GM13976 (cell line): ENCODE measurements at regions not wholly inside any gene's neighbourhood (a gene's known extent, or its start where the extent isn't known, plus 50 kb on each side); places are given as distances from the start of the nearest gene placed in this dataset.
A peak's percentile ranks its signal among the peaks of the same experiment; 100 is the strongest.

Experiments
- DNase-seq: peaks from one replicate; pipeline ENCODE4 v3.0.0; 2012; ENCODE audit warnings: low spot score
- CTCF ChIP-seq: IDR thresholded peaks from 2 replicates; pipeline ENCODE4 v1.5.1; 2012; ENCODE audit warnings: borderline replicate concordance, mild to moderate bottlenecking; ENCODE audit not compliant: insufficient read depth; ENCODE audit errors: extremely low read depth, missing control alignments, control extremely low read depth
- in situ Hi-C: fragments of 300-500 bp; cut with MboI; formaldehyde crosslinking; loops from one replicate; pipeline ENCODE4 v1.12.0; 2022; ENCODE audit warnings: low sequenced_read_pairs, mixed read lengths, inconsistent platforms; ENCODE audit not compliant: unreplicated experiment

- in situ Hi-C loops = no loop called here
- no peak for DNase-seq
- TF ChIP-seq CTCF = no peak
Observed at GRCh38 chr13:88908961-88909441, 1237.8 kb downstream of the SLITRK5 start.

- peak; percentile 29 for DNase-seq
- in situ Hi-C loops = no loop called here
- TF ChIP-seq CTCF = no peak
Observed at GRCh38 chr13:88919970-88920628, 1248.9 kb downstream of the SLITRK5 start.

- in situ Hi-C loops = no loop called here
- TF ChIP-seq CTCF = no peak
- DNase-seq = no peak
Observed at GRCh38 chr13:88925954-88926353, 1254.8 kb downstream of the SLITRK5 start.

GRCh38 chr13:88926890-88927502, 1255.8 kb downstream of the SLITRK5 start:
- TF ChIP-seq CTCF = no peak
- in situ Hi-C loops = no loop called here
- DNase-seq = no peak

- TF ChIP-seq CTCF = no peak
- no peak for DNase-seq
- in situ Hi-C loops = no loop called here
Observed at GRCh38 chr13:88932950-88933349, 1261.8 kb downstream of the SLITRK5 start.

- TF ChIP-seq CTCF = no peak
- in situ Hi-C loops = no loop called here
- no peak for DNase-seq
Observed at GRCh38 chr13:88937384-88937783, 1266.2 kb downstream of the SLITRK5 start.
